HEK293 (cell line): ENCODE measurements at regions not wholly inside any gene's neighbourhood (a gene's known extent, or its start where the extent isn't known, plus 50 kb on each side); places are given as distances from the start of the nearest gene placed in this dataset.

Source experiments
- CTCF ChIP-seq: fragments of 450-650 bp; formaldehyde crosslinking; IDR thresholded peaks from 2 replicates; pipeline ENCODE4 v1.5.1; 2016; ENCODE audit warnings: missing biosample characterization, missing genetic modification characterization
- EGR2 ChIP-seq: fragments of 450-650 bp; formaldehyde crosslinking; IDR thresholded peaks from 2 replicates; pipeline ENCODE4 v1.5.1; 2016; ENCODE audit warnings: low read depth, missing biosample characterization, missing genetic modification characterization
- ELK4 ChIP-seq: IDR thresholded peaks from 2 replicates; pipeline ENCODE4 v1.6.1; 2011; ENCODE audit warnings: mild to moderate bottlenecking, low read depth, low read length, borderline replicate concordance
- GLIS1 ChIP-seq: fragments of 450-650 bp; formaldehyde crosslinking; IDR thresholded peaks from 2 replicates; pipeline ENCODE4 v1.5.1; 2016; ENCODE audit warnings: missing biosample characterization, missing genetic modification characterization
- GLIS2 ChIP-seq: fragments of 450-650 bp; formaldehyde crosslinking; IDR thresholded peaks from 2 replicates; pipeline ENCODE4 v1.5.1; 2016; ENCODE audit warnings: missing biosample characterization, missing genetic modification characterization
- IKZF3 ChIP-seq: fragments of 450-650 bp; IDR thresholded peaks from 2 replicates; pipeline ENCODE4 v1.5.0; 2018; ENCODE audit warnings: missing biosample characterization, mild to moderate bottlenecking, missing genetic modification characterization, moderate library complexity
- KLF16 ChIP-seq: fragments of 450-650 bp; formaldehyde crosslinking; IDR thresholded peaks from 2 replicates; pipeline ENCODE4 v1.5.1; 2017; ENCODE audit warnings: missing biosample characterization, missing genetic modification characterization
- MEIS1 ChIP-seq: sonication (generic); formaldehyde crosslinking; IDR thresholded peaks from 2 replicates; pipeline ENCODE4 v1.8.1; 2022; ENCODE audit warnings: missing genetic modification reagents, mild to moderate bottlenecking, borderline replicate concordance
- OSR2 ChIP-seq: fragments of 450-650 bp; formaldehyde crosslinking; IDR thresholded peaks from 2 replicates; pipeline ENCODE4 v1.5.1; 2016; ENCODE audit warnings: missing biosample characterization, missing genetic modification characterization
- SALL2 ChIP-seq: fragments of 450-650 bp; formaldehyde crosslinking; IDR thresholded peaks from 2 replicates; pipeline ENCODE4 v1.5.0; 2017; ENCODE audit warnings: missing biosample characterization, mild to moderate bottlenecking, missing genetic modification characterization, borderline replicate concordance
- SETDB1 ChIP-seq: IDR thresholded peaks from one replicate; pipeline ENCODE4 v1.6.1; 2017; ENCODE audit warnings: mild to moderate bottlenecking, low read length, moderate library complexity, mixed read lengths; ENCODE audit not compliant: insufficient read length
- ZBTB8A ChIP-seq: fragments of 450-650 bp; formaldehyde crosslinking; IDR thresholded peaks from 2 replicates; pipeline ENCODE4 v1.5.1; 2016; ENCODE audit warnings: missing biosample characterization, missing genetic modification characterization
- ZEB2 ChIP-seq: fragments of 450-650 bp; formaldehyde crosslinking; IDR thresholded peaks from 2 replicates; pipeline ENCODE4 v1.5.1; 2016; ENCODE audit warnings: missing biosample characterization, missing genetic modification characterization
- ZNF121 ChIP-seq: fragments of 450-650 bp; formaldehyde crosslinking; IDR thresholded peaks from 2 replicates; pipeline ENCODE4 v1.5.1; 2016; ENCODE audit warnings: missing biosample characterization, missing genetic modification characterization
- ZNF19 ChIP-seq: fragments of 450-650 bp; formaldehyde crosslinking; IDR thresholded peaks from 2 replicates; pipeline ENCODE4; 2016; ENCODE audit warnings: missing biosample characterization, missing genetic modification characterization, low read depth
- ZNF335 ChIP-seq: fragments of 450-650 bp; formaldehyde crosslinking; conservative IDR thresholded peaks from 2 replicates; pipeline ENCODE4 v1.5.1; 2016; ENCODE audit warnings: missing biosample characterization, missing genetic modification characterization
- ZNF350 ChIP-seq: fragments of 450-650 bp; formaldehyde crosslinking; IDR thresholded peaks from 2 replicates; pipeline ENCODE4 v1.5.0; 2017; ENCODE audit warnings: missing biosample characterization, mild to moderate bottlenecking, missing genetic modification characterization
- ZNF501 ChIP-seq: fragments of 450-650 bp; formaldehyde crosslinking; IDR thresholded peaks from 2 replicates; pipeline ENCODE4 v1.5.1; 2016; ENCODE audit warnings: missing biosample characterization, missing genetic modification characterization
- ZNF514 ChIP-seq: fragments of 450-650 bp; formaldehyde crosslinking; IDR thresholded peaks from 2 replicates; pipeline ENCODE4 v1.5.1; 2016; ENCODE audit warnings: missing biosample characterization, missing genetic modification characterization
- ZNF518A ChIP-seq: fragments of 450-650 bp; formaldehyde crosslinking; conservative IDR thresholded peaks from 2 replicates; pipeline ENCODE4 v1.5.1; 2016; ENCODE audit warnings: low read depth, missing biosample characterization, missing genetic modification characterization
- ZNF623 ChIP-seq: fragments of 450-650 bp; formaldehyde crosslinking; IDR thresholded peaks from 2 replicates; pipeline ENCODE4 v1.5.1; 2016; ENCODE audit warnings: missing biosample characterization, missing genetic modification characterization
- ZNF654 ChIP-seq: fragments of 450-650 bp; formaldehyde crosslinking; IDR thresholded peaks from 2 replicates; pipeline ENCODE4 v1.5.1; 2016; ENCODE audit warnings: low read depth, missing biosample characterization, missing genetic modification characterization
- ZNF701 ChIP-seq: fragments of 450-650 bp; formaldehyde crosslinking; IDR thresholded peaks from 2 replicates; pipeline ENCODE4 v1.5.1; 2016; ENCODE audit warnings: missing biosample characterization, missing genetic modification characterization
- ZNF707 ChIP-seq: fragments of 450-650 bp; formaldehyde crosslinking; IDR thresholded peaks from 2 replicates; pipeline ENCODE4 v1.5.1; 2016; ENCODE audit warnings: missing biosample characterization, missing genetic modification characterization
- TF ChIP-seq, protein P1 (sequence below): fragments of 450-650 bp; formaldehyde crosslinking; IDR thresholded peaks from 2 replicates; pipeline ENCODE4 v1.5.1; 2016; ENCODE audit warnings: missing biosample characterization, missing genetic modification characterization
- TF ChIP-seq, protein P2 (sequence below): fragments of 450-650 bp; formaldehyde crosslinking; IDR thresholded peaks from 2 replicates; pipeline ENCODE4 v1.5.1; 2016; ENCODE audit warnings: missing biosample characterization, missing genetic modification characterization, low read depth

DNA sequence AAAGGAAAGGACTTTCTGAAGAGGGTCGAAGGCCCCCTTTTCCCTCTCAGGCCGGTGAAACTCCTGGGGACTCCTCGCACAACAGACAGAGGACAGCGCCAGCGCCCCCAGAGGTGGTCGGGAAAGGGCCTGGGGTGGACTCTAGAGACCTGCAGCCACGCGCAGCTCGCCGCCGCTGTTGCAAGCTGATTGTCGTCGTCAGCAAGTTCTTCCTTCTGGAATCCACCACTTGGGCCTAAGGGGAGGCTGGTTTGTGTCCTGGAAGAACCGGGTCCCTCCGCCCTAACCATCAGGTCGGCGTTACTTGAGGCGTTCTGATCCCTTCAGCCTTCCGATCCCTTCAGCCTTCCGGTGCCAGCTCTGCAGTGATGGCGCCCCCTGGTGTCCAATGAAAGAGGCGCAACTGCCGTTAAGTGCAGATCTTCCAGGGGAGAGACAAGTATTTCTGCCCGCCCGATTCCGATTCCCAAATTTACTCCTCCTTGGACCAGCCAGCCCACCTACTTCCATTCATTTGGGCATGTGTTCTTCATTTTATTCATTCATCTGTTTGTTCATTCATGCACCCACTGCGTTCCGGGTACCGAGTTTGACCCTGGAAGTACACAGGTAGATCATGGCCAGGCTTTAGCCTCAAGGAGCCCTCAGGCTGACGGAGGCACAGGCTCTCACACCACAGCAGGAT is 77.2 kb upstream of the SLC6A11 start (continued):
- TF ChIP-seq ZNF518A (tag by site-specific recombination) (no peak), ZNF350 (no peak), ZNF121 (tag by site-specific recombination) (no peak), CTCF (peak; percentile 94), GLIS2 (tag by site-specific recombination) (no peak), OSR2 (no peak), ZNF335 (tag by site-specific recombination) (peak; percentile 61), ZNF707 (tag by site-specific recombination) (no peak), IKZF3 (tag by site-specific recombination) (no peak), MEIS1 (CRISPR knock-in tag) (no peak), ZEB2 (tag by site-specific recombination) (no peak), ZNF701 (no peak), SETDB1 (no peak), GLIS1 (tag by site-specific recombination) (0 out of 2 replicates have a peak, but pooled peaks have one; percentile 17), ZNF514 (tag by site-specific recombination) (no peak), ZNF19 (tag by site-specific recombination) (no peak), ZNF623 (tag by site-specific recombination) (0 out of 2 replicates have a peak, but pooled peaks have one; percentile 12), EGR2 (tag by site-specific recombination) (no peak), SALL2 (no peak), KLF16 (tag by site-specific recombination) (no peak), ZNF654 (tag by site-specific recombination) (peak; percentile 66), ZNF501 (peak; percentile 77; the same call in 1 of the 2 replicates), ELK4 (no peak), ZBTB8A (tag by site-specific recombination) (peak; percentile 70)
- TF ChIP-seq, protein P1, sequence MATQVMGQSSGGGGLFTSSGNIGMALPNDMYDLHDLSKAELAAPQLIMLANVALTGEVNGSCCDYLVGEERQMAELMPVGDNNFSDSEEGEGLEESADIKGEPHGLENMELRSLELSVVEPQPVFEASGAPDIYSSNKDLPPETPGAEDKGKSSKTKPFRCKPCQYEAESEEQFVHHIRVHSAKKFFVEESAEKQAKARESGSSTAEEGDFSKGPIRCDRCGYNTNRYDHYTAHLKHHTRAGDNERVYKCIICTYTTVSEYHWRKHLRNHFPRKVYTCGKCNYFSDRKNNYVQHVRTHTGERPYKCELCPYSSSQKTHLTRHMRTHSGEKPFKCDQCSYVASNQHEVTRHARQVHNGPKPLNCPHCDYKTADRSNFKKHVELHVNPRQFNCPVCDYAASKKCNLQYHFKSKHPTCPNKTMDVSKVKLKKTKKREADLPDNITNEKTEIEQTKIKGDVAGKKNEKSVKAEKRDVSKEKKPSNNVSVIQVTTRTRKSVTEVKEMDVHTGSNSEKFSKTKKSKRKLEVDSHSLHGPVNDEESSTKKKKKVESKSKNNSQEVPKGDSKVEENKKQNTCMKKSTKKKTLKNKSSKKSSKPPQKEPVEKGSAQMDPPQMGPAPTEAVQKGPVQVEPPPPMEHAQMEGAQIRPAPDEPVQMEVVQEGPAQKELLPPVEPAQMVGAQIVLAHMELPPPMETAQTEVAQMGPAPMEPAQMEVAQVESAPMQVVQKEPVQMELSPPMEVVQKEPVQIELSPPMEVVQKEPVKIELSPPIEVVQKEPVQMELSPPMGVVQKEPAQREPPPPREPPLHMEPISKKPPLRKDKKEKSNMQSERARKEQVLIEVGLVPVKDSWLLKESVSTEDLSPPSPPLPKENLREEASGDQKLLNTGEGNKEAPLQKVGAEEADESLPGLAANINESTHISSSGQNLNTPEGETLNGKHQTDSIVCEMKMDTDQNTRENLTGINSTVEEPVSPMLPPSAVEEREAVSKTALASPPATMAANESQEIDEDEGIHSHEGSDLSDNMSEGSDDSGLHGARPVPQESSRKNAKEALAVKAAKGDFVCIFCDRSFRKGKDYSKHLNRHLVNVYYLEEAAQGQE (tag by site-specific recombination) = peak; percentile 55; the same call in 1 of the 2 replicates
- TF ChIP-seq, protein P2, sequence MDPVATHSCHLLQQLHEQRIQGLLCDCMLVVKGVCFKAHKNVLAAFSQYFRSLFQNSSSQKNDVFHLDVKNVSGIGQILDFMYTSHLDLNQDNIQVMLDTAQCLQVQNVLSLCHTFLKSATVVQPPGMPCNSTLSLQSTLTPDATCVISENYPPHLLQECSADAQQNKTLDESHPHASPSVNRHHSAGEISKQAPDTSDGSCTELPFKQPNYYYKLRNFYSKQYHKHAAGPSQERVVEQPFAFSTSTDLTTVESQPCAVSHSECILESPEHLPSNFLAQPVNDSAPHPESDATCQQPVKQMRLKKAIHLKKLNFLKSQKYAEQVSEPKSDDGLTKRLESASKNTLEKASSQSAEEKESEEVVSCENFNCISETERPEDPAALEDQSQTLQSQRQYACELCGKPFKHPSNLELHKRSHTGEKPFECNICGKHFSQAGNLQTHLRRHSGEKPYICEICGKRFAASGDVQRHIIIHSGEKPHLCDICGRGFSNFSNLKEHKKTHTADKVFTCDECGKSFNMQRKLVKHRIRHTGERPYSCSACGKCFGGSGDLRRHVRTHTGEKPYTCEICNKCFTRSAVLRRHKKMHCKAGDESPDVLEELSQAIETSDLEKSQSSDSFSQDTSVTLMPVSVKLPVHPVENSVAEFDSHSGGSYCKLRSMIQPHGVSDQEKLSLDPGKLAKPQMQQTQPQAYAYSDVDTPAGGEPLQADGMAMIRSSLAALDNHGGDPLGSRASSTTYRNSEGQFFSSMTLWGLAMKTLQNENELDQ = no peak
